OCI-LY3 (cell line): ENCODE measurements at regions not wholly inside any gene's neighbourhood (a gene's known extent, or its start where the extent isn't known, plus 50 kb on each side); places are given as distances from the start of the nearest gene placed in this dataset.

Experiments
- H2AFZ ChIP-seq: fragments of 200-600, 300-600 bp; shearing (Covaris generic); 2 replicates; pipeline ENCODE4 v1.6.0; 2014; ENCODE audit warnings: antibody characterized with exemption, low read depth, low read length
- H3K27ac ChIP-seq: fragments of 200-600, 300-600 bp; sonication (generic); 2 replicates; pipeline ENCODE4 v1.5.1; 2014; ENCODE audit warnings: mild to moderate bottlenecking, low read length, moderate library complexity, mixed read lengths
- H3K27me3 ChIP-seq: fragments of 200-600, 300-600 bp; sonication (generic); 2 replicates; pipeline ENCODE4 v1.6.1; 2014; ENCODE audit warnings: low read depth, low read length, mixed read lengths
- H3K36me3 ChIP-seq: fragments of 200-600, 300-600 bp; sonication (generic); replicated peaks from 2 replicates; pipeline ENCODE3; 2014; ENCODE audit warnings: low read depth, low read length, mixed read lengths
- H3K4me1 ChIP-seq: fragments of 300-600, 200-600 bp; sonication (generic); 2 replicates; pipeline ENCODE4 v1.6.1; 2014; ENCODE audit warnings: low read length, mixed read lengths
- H3K4me2 ChIP-seq: fragments of 200-600, 300-600 bp; sonication (generic); 2 replicates; pipeline ENCODE4 v1.6.1; 2014; ENCODE audit warnings: low read length, mixed read lengths
- H3K4me3 ChIP-seq: fragments of 300-600, 200-600 bp; sonication (generic); 2 replicates; pipeline ENCODE4 v1.5.1; 2014; ENCODE audit warnings: antibody characterized with exemption, mild to moderate bottlenecking, low read length, moderate library complexity
- H3K79me2 ChIP-seq: fragments of 300-600, 200-600 bp; shearing (Covaris generic); 2 replicates; pipeline ENCODE4 v1.6.1; 2014; ENCODE audit warnings: mild to moderate bottlenecking, low read length, mixed read lengths
- H3K9ac ChIP-seq: fragments of 300-600, 200-600 bp; shearing (Covaris generic); 2 replicates; pipeline ENCODE4 v1.6.0; 2014; ENCODE audit warnings: mild to moderate bottlenecking, low read length, moderate library complexity
- H3K9me3 ChIP-seq: fragments of 200-600, 300-600 bp; shearing (Covaris generic); 2 replicates; pipeline ENCODE4 v1.6.1; 2014; ENCODE audit warnings: low read length, mixed read lengths; ENCODE audit not compliant: insufficient read depth
- H4K20me1 ChIP-seq: fragments of 200-600, 300-600 bp; sonication (generic); 2 replicates; pipeline ENCODE4 v1.6.1; 2016; ENCODE audit warnings: low read length, mixed read lengths; ENCODE audit not compliant: insufficient read depth
- CTCF ChIP-seq: fragments of 200-600, 300-600 bp; sonication (generic); IDR thresholded peaks from 2 replicates; pipeline ENCODE4 v1.5.1; 2014; ENCODE audit warnings: antibody characterized with exemption, low read length, low read depth
- EZH2phosphoT487 ChIP-seq: fragments of 200-600 bp; shearing (Covaris generic); IDR thresholded peaks from 2 replicates; pipeline ENCODE4 v1.6.1; 2018; ENCODE audit warnings: antibody characterized with exemption, mixed run types, low read depth

- H3K27me3 ChIP-seq: no peaks in the 10 kb centered on the region
- no peaks in the 10 kb centered on the region for H3K36me3 ChIP-seq
- H4K20me1 ChIP-seq: no peaks in the 10 kb centered on the region
- H3K4me2 ChIP-seq: no peak overlapping the region
- H3K9ac ChIP-seq: no peak overlapping the region
- H3K79me2 ChIP-seq: no peaks in the 10 kb centered on the region
- no peaks in the 10 kb centered on the region for H3K9me3 ChIP-seq
- no peak overlapping the region for H2AFZ ChIP-seq
- TF ChIP-seq EZH2phosphoT487 (no peak), CTCF (no peak)
- H3K27ac ChIP-seq: no peak overlapping the region
- H3K4me3 ChIP-seq: no peak overlapping the region
- H3K4me1 ChIP-seq: peaks cover 5% of the 10 kb centered on the region; the same call in 1 of the 2 replicates
These were observed 435.4 kb upstream of the ATP11B start for GRCh38 chr3:182357928-182358327.

- Histone ChIP-seq H3K4me2 (no peak overlapping the region), H3K36me3 (no peaks in the 10 kb centered on the region), H3K4me1 (0 out of 2 replicates have a peak, but pooled peaks cover under 1% of the 10 kb centered on the region), H3K9ac (no peak overlapping the region), H3K27ac (no peak overlapping the region), H2AFZ (no peak overlapping the region), H4K20me1 (no peaks in the 10 kb centered on the region), H3K9me3 (no peaks in the 10 kb centered on the region), H3K27me3 (no peaks in the 10 kb centered on the region), H3K4me3 (no peak overlapping the region), H3K79me2 (no peaks in the 10 kb centered on the region)
- TF ChIP-seq CTCF (no peak), EZH2phosphoT487 (no peak)
These were observed 429.0 kb upstream of the ATP11B start for GRCh38 chr3:182364323-182364722.

- no peak overlapping the region for H3K9ac ChIP-seq
- no peaks in the 10 kb centered on the region for H3K36me3 ChIP-seq
- no peaks in the 10 kb centered on the region for H3K9me3 ChIP-seq
- H3K4me2 ChIP-seq: no peak overlapping the region
- H3K27me3 ChIP-seq: no peaks in the 10 kb centered on the region
- H3K27ac ChIP-seq: no peak overlapping the region
- no peak overlapping the region for H3K4me3 ChIP-seq
- H3K4me1 ChIP-seq: no peaks in the 10 kb centered on the region
- no peaks in the 10 kb centered on the region for H3K79me2 ChIP-seq
- no peaks in the 10 kb centered on the region for H4K20me1 ChIP-seq
- TF ChIP-seq EZH2phosphoT487 (no peak), CTCF (no peak)
- no peak overlapping the region for H2AFZ ChIP-seq
These were observed 428.3 kb upstream of the ATP11B start for GRCh38 chr3:182364723-182365650.

GRCh38 chr3:182366746-182367145, 426.6 kb upstream of the ATP11B start:
- H3K36me3 ChIP-seq: no peaks in the 10 kb centered on the region
- TF ChIP-seq EZH2phosphoT487 (no peak), CTCF (no peak)
- no peak overlapping the region for H2AFZ ChIP-seq
- no peaks in the 10 kb centered on the region for H3K4me1 ChIP-seq
- no peaks in the 10 kb centered on the region for H3K79me2 ChIP-seq
- H3K4me2 ChIP-seq: no peak overlapping the region
- H3K27ac ChIP-seq: no peak overlapping the region
- H3K9ac ChIP-seq: no peak overlapping the region
- no peaks in the 10 kb centered on the region for H3K27me3 ChIP-seq
- no peak overlapping the region for H3K4me3 ChIP-seq
- no peaks in the 10 kb centered on the region for H4K20me1 ChIP-seq
- no peaks in the 10 kb centered on the region for H3K9me3 ChIP-seq
